Activated CD8-positive, alpha-beta memory T cell treated with anti-CD3 and anti-CD28 coated beads, Interleukin-2, amount 10 ng/mL, durations not matched to agents 7 days and 5 days (primary cell): ENCODE measurements at regions not wholly inside any gene's neighbourhood (a gene's known extent, or its start where the extent isn't known, plus 50 kb on each side); places are given as distances from the start of the nearest gene placed in this dataset.

Experiments used
- ATAC-seq: fragments of 150-1000 bp; cut with Tn5 transposase; one replicate; pipeline ENCODE4 v1.10.0; 2021; ENCODE audit warnings: moderate library complexity
- CTCF ChIA-PET: fragments of 350-600 bp; sonication (Branson Sonifier 250); formaldehyde crosslinking; loops from one replicate; lab custom pipeline; 2021; ENCODE audit warnings: antibody characterized with exemption; lab: Charles Lee
- DNase-seq: peaks from one replicate; pipeline ENCODE4 v3.0.0-alpha.2; 2020
- H3K27ac Mint-ChIP-seq: one replicate; pipeline ENCODE4 v1.8.0; 2021; ENCODE audit warnings: mild to moderate bottlenecking, mixed read lengths
- H3K27me3 Mint-ChIP-seq: one replicate; pipeline ENCODE4 v1.8.0; 2021; ENCODE audit warnings: mixed read lengths
- H3K36me3 Mint-ChIP-seq: one replicate; pipeline ENCODE4 v1.8.0; 2021; ENCODE audit warnings: mild to moderate bottlenecking, mixed read lengths
- H3K4me1 Mint-ChIP-seq: one replicate; pipeline ENCODE4 v1.8.0; 2021; ENCODE audit warnings: mixed read lengths
- H3K4me3 Mint-ChIP-seq: one replicate; pipeline ENCODE4 v1.8.0; 2021; ENCODE audit warnings: mild to moderate bottlenecking, moderate library complexity, mixed read lengths
- H3K9me3 Mint-ChIP-seq: one replicate; pipeline ENCODE4 v1.8.0; 2022; ENCODE audit warnings: low read depth, mixed read lengths

- no peak for ATAC-seq
- Mint-ChIP-seq H3K36me3 (no peaks in the 10 kb centered on the region), H3K4me3 (no peak overlapping the region), H3K27me3 (no peaks in the 10 kb centered on the region), H3K4me1 (no peaks in the 10 kb centered on the region), H3K27ac (no peak overlapping the region), H3K9me3 (no peaks in the 10 kb centered on the region)
- no peak for DNase-seq
- CTCF ChIA-PET, result no interaction called here
These were observed 188.6 kb downstream of the TEX29 start for GRCh38 chr13:111508902-111509509.

GRCh38 chr13:111510502-111511218 is 190.2 kb downstream of the TEX29 start:
- H3K27me3 Mint-ChIP-seq, result no peaks in the 10 kb centered on the region
- H3K4me3 Mint-ChIP-seq, result no peak overlapping the region
- H3K36me3 Mint-ChIP-seq, result no peaks in the 10 kb centered on the region
- DNase-seq, result no peak
- H3K4me1 Mint-ChIP-seq, result no peaks in the 10 kb centered on the region
- no peak for ATAC-seq
- no peak overlapping the region for H3K27ac Mint-ChIP-seq
- CTCF ChIA-PET, result no interaction called here
- no peaks in the 10 kb centered on the region for H3K9me3 Mint-ChIP-seq

- H3K27ac Mint-ChIP-seq, result no peak overlapping the region
- no peak overlapping the region for H3K4me3 Mint-ChIP-seq
- H3K4me1 Mint-ChIP-seq, result no peaks in the 10 kb centered on the region
- H3K36me3 Mint-ChIP-seq, result no peaks in the 10 kb centered on the region
- DNase-seq, result no peak
- CTCF ChIA-PET, result no interaction called here
- no peak for ATAC-seq
- H3K9me3 Mint-ChIP-seq, result no peaks in the 10 kb centered on the region
- no peaks in the 10 kb centered on the region for H3K27me3 Mint-ChIP-seq
These were observed 190.8 kb downstream of the TEX29 start for GRCh38 chr13:111511219-111511732.

GRCh38 chr13:111511805-111512504 is 191.5 kb downstream of the TEX29 start:
- DNase-seq, result no peak
- no peaks in the 10 kb centered on the region for H3K4me1 Mint-ChIP-seq
- no peak overlapping the region for H3K27ac Mint-ChIP-seq
- ATAC-seq, result no peak
- H3K36me3 Mint-ChIP-seq, result no peaks in the 10 kb centered on the region
- H3K27me3 Mint-ChIP-seq, result no peaks in the 10 kb centered on the region
- CTCF ChIA-PET, result no interaction called here
- H3K4me3 Mint-ChIP-seq, result no peak overlapping the region
- no peaks in the 10 kb centered on the region for H3K9me3 Mint-ChIP-seq

- DNase-seq (no peak), ATAC-seq (no peak)
- no peaks in the 10 kb centered on the region for H3K36me3 Mint-ChIP-seq
- H3K4me3 Mint-ChIP-seq, result no peak overlapping the region
- H3K27ac Mint-ChIP-seq, result no peak overlapping the region
- no peaks in the 10 kb centered on the region for H3K4me1 Mint-ChIP-seq
- H3K27me3 Mint-ChIP-seq, result no peaks in the 10 kb centered on the region
- CTCF ChIA-PET, result no interaction called here
- H3K9me3 Mint-ChIP-seq, result no peaks in the 10 kb centered on the region
These were observed 192.3 kb downstream of the TEX29 start for GRCh38 chr13:111512707-111513106.

- H3K27ac Mint-ChIP-seq, result no peak overlapping the region
- peaks cover 2% of the 10 kb centered on the region for H3K36me3 Mint-ChIP-seq
- DNase-seq (no peak), ATAC-seq (no peak)
- no peaks in the 10 kb centered on the region for H3K27me3 Mint-ChIP-seq
- H3K4me1 Mint-ChIP-seq, result no peaks in the 10 kb centered on the region
- H3K4me3 Mint-ChIP-seq, result no peak overlapping the region
- no peaks in the 10 kb centered on the region for H3K9me3 Mint-ChIP-seq
- CTCF ChIA-PET, result no interaction called here
These were observed 193.5 kb downstream of the TEX29 start for GRCh38 chr13:111513766-111514609.

GRCh38 chr13:111514610-111515306 is 194.3 kb downstream of the TEX29 start:
- Mint-ChIP-seq H3K4me3 (no peak overlapping the region), H3K27ac (no peak overlapping the region), H3K9me3 (no peaks in the 10 kb centered on the region), H3K4me1 (no peaks in the 10 kb centered on the region), H3K27me3 (no peaks in the 10 kb centered on the region), H3K36me3 (peaks cover 2% of the 10 kb centered on the region)
- ATAC-seq (no peak), DNase-seq (no peak)
- CTCF ChIA-PET, result no interaction called here

GRCh38 chr13:111515307-111515617 is 194.8 kb downstream of the TEX29 start:
- no peak for ATAC-seq
- no peak for DNase-seq
- H3K9me3 Mint-ChIP-seq, result no peaks in the 10 kb centered on the region
- H3K4me3 Mint-ChIP-seq, result no peak overlapping the region
- no peak overlapping the region for H3K27ac Mint-ChIP-seq
- CTCF ChIA-PET, result no interaction called here
- no peaks in the 10 kb centered on the region for H3K27me3 Mint-ChIP-seq
- H3K36me3 Mint-ChIP-seq, result peaks cover 2% of the 10 kb centered on the region
- H3K4me1 Mint-ChIP-seq, result no peaks in the 10 kb centered on the region

- ATAC-seq, result no peak
- Mint-ChIP-seq H3K27me3 (no peaks in the 10 kb centered on the region), H3K4me1 (no peaks in the 10 kb centered on the region), H3K4me3 (no peak overlapping the region), H3K36me3 (peaks cover 2% of the 10 kb centered on the region), H3K27ac (no peak overlapping the region), H3K9me3 (no peaks in the 10 kb centered on the region)
- CTCF ChIA-PET, result no interaction called here
- DNase-seq, result no peak
These were observed 195.2 kb downstream of the TEX29 start for GRCh38 chr13:111515635-111516034.

- CTCF ChIA-PET, result no interaction called here
- Mint-ChIP-seq H3K9me3 (no peaks in the 10 kb centered on the region), H3K36me3 (peaks cover 2% of the 10 kb centered on the region), H3K4me3 (no peak overlapping the region), H3K27ac (no peak overlapping the region), H3K4me1 (no peaks in the 10 kb centered on the region), H3K27me3 (no peaks in the 10 kb centered on the region)
- DNase-seq, result no peak
- ATAC-seq, result no peak
These were observed 196.5 kb downstream of the TEX29 start for GRCh38 chr13:111516712-111517640.

- CTCF ChIA-PET, result no interaction called here
- Mint-ChIP-seq H3K27ac (no peak overlapping the region), H3K4me3 (no peak overlapping the region), H3K27me3 (no peaks in the 10 kb centered on the region), H3K4me1 (no peaks in the 10 kb centered on the region), H3K9me3 (no peaks in the 10 kb centered on the region), H3K36me3 (peaks cover 2% of the 10 kb centered on the region)
- no peak for ATAC-seq
- DNase-seq, result no peak
These were observed 197.2 kb downstream of the TEX29 start for GRCh38 chr13:111517641-111518010.

GRCh38 chr13:111518161-111518792 is 197.8 kb downstream of the TEX29 start:
- Mint-ChIP-seq H3K36me3 (peaks cover 2% of the 10 kb centered on the region), H3K4me3 (no peak overlapping the region), H3K4me1 (no peaks in the 10 kb centered on the region), H3K27ac (no peak overlapping the region), H3K9me3 (no peaks in the 10 kb centered on the region), H3K27me3 (no peaks in the 10 kb centered on the region)
- CTCF ChIA-PET, result no interaction called here
- DNase-seq, result no peak
- ATAC-seq, result no peak
